DMS53 (cell line): ENCODE measurements at regions not wholly inside any gene's neighbourhood (a gene's known extent, or its start where the extent isn't known, plus 50 kb on each side); places are given as distances from the start of the nearest gene placed in this dataset.
A peak's percentile ranks its signal among the peaks of the same experiment; 100 is the strongest.

Experiments
- DNase-seq: peaks from one replicate; lab custom pipeline; 2025; lab: John Stamatoyannopoulos, UW

- no peak for DNase-seq
These were observed 330.8 kb upstream of the PDZRN3 start for GRCh38 chr3:73955494-73956070.

GRCh38 chr3:73954506-73954905 lies 329.8 kb upstream of the PDZRN3 start:
- no peak for DNase-seq

- DNase-seq = no peak
These were observed 328.0 kb upstream of the PDZRN3 start for GRCh38 chr3:73952781-73953180.

GRCh38 chr3:73950865-73951558 lies 326.3 kb upstream of the PDZRN3 start:
- DNase-seq = peak; percentile 1

- DNase-seq = no peak
These were observed 320.8 kb upstream of the PDZRN3 start for GRCh38 chr3:73945541-73945940.

- no peak for DNase-seq
These were observed 315.2 kb upstream of the PDZRN3 start for GRCh38 chr3:73939985-73940384.

- DNase-seq = no peak
These were observed 308.8 kb upstream of the PDZRN3 start for GRCh38 chr3:73933585-73933984.

- DNase-seq = no peak
These were observed 302.4 kb upstream of the PDZRN3 start for GRCh38 chr3:73927203-73927570.

GRCh38 chr3:73926360-73927202 lies 301.8 kb upstream of the PDZRN3 start:
- no peak for DNase-seq

- DNase-seq = no peak
These were observed 300.3 kb upstream of the PDZRN3 start for GRCh38 chr3:73925011-73925410.

- DNase-seq = no peak
These were observed 299.3 kb upstream of the PDZRN3 start for GRCh38 chr3:73924048-73924447.

- DNase-seq = no peak
These were observed 292.9 kb upstream of the PDZRN3 start for GRCh38 chr3:73917643-73918042.

- no peak for DNase-seq
These were observed 291.1 kb upstream of the PDZRN3 start for GRCh38 chr3:73915886-73916285.

- no peak for DNase-seq
These were observed 283.5 kb upstream of the PDZRN3 start for GRCh38 chr3:73908218-73908617.

- DNase-seq = no peak
These were observed 276.9 kb upstream of the PDZRN3 start for GRCh38 chr3:73901686-73902085.

GRCh38 chr3:73894474-73895213 lies 269.9 kb upstream of the PDZRN3 start:
- DNase-seq = no peak

- no peak for DNase-seq
These were observed 268.3 kb upstream of the PDZRN3 start for GRCh38 chr3:73893089-73893488.

GRCh38 chr3:73885862-73886261 lies 261.1 kb upstream of the PDZRN3 start:
- no peak for DNase-seq

GRCh38 chr3:73884361-73884760 lies 259.6 kb upstream of the PDZRN3 start:
- no peak for DNase-seq

- DNase-seq = peak; percentile 0
These were observed 258.8 kb upstream of the PDZRN3 start for GRCh38 chr3:73883497-73883896.

- peak; percentile 71 for DNase-seq
These were observed 250.0 kb upstream of the PDZRN3 start for GRCh38 chr3:73874606-73875369.

GRCh38 chr3:73874161-73874560 lies 249.4 kb upstream of the PDZRN3 start:
- DNase-seq = no peak
